Stimulated activated CD8-positive, alpha-beta memory T cell treated with anti-CD3 and anti-CD28 coated beads, Interleukin-12 subunit alpha, Interleukin-12 subunit beta, amount 100 ng/mL, for 4 hours (primary cell): ENCODE measurements at regions not wholly inside any gene's neighbourhood (a gene's known extent, or its start where the extent isn't known, plus 50 kb on each side); places are given as distances from the start of the nearest gene placed in this dataset.

Source experiments
- DNase-seq: peaks from one replicate; pipeline ENCODE4 v3.0.0-alpha.2; 2020; ENCODE audit warnings: low read depth

DNA sequence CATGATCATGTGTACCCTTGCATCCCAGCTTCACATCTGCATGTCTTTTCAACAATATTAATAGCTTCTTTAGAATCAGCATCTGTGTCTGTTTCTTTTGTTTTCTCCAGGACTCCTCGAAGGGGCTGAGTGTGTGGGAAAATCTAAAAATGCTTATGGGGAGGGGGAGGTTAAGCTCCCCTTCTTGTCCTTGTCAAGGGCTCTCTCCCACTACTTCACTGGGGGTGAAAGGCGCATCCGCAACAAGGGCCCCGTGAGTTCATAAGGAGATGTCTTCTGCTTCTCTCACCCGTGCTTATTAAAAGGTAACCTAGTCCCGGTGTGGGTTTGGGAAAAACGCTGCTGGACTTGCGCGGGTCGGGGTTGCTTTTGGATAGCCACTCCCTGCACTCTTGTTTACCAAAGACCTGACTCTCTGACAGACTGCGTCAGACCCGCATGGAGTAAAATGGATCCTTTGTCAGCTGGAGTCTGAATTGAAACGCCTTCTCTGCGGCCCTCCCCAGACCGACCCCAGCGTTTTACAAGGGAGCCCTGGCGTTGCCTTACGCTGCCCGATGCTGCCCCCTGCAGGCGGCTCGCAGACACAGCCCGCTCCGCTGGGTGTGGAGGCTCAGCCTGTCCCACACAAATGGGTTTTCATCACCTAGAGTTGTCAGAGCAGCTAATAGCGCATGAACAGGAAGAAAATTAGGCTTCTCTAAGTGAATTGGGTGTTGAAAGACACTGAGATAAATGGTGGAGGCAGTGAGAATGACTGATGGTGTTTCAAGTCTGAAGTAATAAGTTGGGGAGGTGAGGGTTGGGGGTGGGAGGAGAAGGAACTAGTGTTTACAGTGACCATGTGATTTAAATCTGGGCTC, 53.8 kb downstream of the IER5 start:
- DNase-seq = peak; percentile 76

- no peak for DNase-seq
These were observed 54.8 kb downstream of the IER5 start for GRCh38 chr1:181143102-181143859.

DNA sequence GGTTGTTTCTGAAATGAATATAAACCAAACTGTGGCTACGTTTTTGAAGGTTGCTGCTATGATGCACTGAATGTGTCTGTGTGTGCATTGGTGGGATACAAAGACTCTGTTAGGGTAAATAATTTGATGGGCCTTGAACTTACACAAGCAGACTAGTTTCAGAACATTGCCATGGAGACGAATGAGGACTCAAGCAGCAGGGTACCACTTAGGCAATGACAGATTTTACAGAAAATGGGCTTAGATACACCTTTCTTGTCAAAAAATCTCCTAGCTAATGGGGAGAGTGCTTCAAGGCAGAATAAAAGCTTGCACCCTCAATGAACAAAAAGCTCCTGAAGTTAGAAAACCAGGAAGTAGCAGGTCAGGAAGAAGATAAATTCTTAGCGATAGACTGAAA, 55.7 kb downstream of the IER5 start:
- no peak for DNase-seq

GRCh38 chr1:181148636-181149035, 60.1 kb downstream of the IER5 start:
- no peak for DNase-seq

- DNase-seq = peak; percentile 39
These were observed 61.0 kb downstream of the IER5 start for GRCh38 chr1:181149326-181150125.

GRCh38 chr1:181150273-181150672, 61.8 kb downstream of the IER5 start:
- no peak for DNase-seq

GRCh38 chr1:181150842-181151241, 62.3 kb downstream of the IER5 start:
- no peak for DNase-seq

DNA sequence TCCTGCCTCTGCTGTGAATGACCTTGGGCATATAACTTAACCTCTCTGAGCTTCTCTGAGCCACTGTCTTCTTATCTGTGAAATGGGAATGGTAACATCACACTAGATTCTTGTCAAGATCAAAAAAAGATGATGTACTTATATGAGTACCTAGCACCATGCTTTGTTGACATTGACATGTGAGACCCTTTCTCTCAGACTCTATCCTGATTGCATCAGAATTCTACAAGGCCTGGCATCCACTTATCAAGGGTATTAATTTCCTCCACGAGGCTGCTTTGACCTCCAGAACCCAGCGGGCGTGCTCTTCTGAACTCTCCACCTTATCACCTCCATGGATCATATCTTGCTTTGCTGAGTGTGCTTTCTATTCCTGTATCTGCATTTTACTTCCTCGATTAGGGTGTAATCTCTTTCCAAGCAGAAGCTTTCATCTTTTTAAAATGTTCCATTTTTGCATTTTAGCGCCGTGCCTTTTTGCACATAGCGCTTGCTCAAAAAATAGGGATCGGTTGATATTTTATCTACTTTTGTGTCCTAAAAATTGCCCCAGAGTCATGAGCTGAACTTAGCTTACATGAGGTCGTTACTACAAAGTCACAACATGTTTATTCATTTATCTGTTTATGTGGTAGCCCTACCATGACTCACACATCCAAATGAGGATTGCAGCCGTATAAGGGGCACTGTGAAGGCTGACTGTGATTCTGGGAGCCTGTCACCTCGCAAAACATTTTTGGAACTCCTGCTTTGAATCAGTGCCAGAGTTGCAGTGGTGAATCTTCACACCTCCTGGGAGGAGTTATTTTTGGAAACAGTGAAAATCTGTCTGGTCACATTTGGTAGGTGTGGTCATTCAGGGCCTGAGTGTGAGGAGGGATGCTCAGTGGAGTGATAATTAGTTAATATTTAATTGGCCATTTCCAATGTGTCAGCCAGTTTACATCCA, 63.2 kb downstream of the IER5 start:
- DNase-seq = no peak

- DNase-seq = no peak
These were observed 64.6 kb downstream of the IER5 start for GRCh38 chr1:181152892-181153633.

- no peak for DNase-seq
These were observed 65.1 kb downstream of the IER5 start for GRCh38 chr1:181153634-181153961.

- DNase-seq = no peak
These were observed 66.8 kb downstream of the IER5 start for GRCh38 chr1:181155339-181155738.

DNA sequence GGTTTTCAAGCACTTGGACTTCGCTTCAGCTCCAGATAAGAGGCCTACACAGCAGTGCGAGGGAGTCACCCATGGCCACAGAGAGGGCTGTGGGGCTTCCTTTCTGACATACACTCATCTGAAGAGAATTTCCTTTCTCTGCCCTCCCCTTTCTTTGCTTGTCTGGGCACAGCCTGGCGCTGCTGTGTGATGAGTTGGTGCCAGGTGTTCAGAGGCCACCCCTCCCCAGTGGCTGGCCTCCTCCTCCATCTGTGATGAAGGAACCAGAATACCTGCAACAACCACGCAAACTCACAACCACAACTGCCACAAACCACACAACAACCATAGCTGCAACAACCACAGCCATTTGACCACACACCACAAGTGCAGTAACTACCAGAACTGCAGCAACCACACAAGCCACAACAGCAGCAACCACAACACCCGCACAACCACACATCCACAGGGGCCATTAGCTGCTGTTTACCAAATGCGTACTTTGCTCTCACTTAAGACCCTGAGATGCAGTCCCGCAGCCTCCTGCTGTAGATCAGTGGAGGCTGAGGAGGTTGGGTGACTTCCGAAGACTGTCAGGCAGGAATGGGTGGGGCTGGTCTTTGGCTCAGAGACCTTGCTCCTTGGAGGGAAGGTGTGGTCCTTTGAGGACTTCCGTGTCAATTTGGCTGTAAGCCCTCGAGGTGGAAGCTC, 71.1 kb downstream of the IER5 start:
- no peak for DNase-seq

GRCh38 chr1:181160322-181160721, 71.8 kb downstream of the IER5 start:
- DNase-seq = no peak

GRCh38 chr1:181160998-181161870, 72.7 kb downstream of the IER5 start:
- DNase-seq = no peak

GRCh38 chr1:181163662-181164061, 75.2 kb downstream of the IER5 start:
- DNase-seq = no peak

DNA sequence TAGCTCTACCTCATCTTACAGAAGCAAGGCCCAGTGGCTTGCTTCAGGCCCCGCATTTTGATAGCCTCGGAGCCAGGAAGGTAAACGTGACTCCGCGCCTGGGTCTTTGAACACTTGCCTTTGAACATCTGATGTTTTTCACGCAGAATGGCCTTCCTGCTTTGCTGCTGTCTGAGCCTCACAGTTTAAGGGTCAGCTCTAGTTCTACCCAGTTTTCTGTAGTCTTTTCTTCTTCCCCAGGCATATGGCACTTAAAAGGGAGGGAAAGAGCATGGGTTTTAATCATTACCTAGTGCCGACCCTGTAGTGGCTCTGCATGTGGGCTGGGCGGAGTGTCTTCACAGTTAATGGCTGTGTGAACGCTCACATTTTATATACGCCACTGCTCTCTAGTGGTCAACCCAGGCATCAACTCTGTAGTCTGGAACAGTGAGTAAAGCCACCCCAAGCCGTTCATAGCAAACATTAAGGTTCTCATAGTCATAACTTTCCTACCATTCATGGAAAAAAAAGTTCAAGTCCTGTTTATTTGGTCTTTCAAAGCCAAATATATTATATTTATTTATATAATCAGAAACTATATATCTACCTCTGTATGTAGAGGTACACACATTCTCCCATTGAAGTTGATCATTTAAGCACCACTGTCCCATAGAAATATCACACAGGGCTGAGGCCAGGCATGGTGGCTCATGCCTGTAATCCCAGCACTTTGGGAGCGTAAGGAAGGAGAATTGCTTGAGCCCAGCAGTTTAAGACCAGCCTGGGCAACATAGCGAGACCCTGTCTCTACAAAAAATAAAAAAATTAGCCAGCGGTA, 78.1 kb downstream of the IER5 start:
- DNase-seq = no peak

DNA sequence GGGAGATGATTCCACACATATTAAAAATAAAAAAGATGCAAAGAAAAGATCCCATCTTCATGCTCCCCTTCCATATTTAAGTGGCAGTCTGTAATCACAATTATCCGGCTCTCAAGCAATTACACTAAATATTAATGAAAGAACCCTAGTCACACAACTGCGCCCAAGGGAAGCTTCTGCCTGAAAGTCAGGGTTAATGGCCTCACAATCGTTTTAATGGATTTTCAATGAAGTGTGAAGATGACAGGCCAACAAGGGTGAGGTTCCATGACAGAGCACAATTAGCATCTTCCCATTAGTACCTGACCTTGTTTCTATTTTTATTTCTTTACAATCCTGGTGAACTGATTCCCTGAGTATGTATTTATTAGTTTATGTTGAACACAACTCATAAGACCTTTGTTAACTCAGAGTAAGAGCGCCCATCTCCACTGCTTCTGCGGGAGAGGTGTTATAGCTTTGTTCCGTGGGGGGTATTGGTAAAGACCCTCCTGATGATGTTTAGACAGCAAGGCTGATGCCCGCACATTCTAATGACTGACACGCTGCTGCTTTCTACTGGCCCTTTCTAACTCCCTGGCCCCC, 80.9 kb downstream of the IER5 start:
- DNase-seq = no peak

DNA sequence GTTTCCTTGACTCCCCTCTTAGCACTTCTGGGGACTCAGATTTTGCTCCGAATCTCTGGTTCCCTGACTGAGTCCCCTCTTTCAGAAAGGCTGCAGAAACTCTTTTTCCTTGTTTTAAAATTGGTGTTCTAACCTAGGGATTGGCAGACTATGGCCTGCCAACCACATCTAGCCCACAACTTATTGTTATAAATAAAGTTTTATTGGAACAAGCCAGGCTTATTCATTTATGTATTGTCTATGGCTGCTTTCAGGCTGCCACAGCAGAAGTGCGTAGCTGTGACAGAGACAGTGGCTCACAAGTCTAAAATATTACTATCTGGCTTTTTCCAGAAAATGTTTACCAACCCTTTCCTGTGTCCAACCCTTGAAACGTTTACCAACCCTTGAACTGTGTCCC, 81.7 kb downstream of the IER5 start:
- no peak for DNase-seq
